SH-SY5Y (cell line): ENCODE measurements at regions not wholly inside any gene's neighbourhood (a gene's known extent, or its start where the extent isn't known, plus 50 kb on each side); places are given as distances from the start of the nearest gene placed in this dataset.

Experiments used
- GATA2 ChIP-seq: IDR thresholded peaks from 2 replicates; pipeline ENCODE4 v1.6.1; 2011; ENCODE audit warnings: mild to moderate bottlenecking, low read depth, low read length
- GATA3 ChIP-seq: IDR thresholded peaks from 2 replicates; pipeline ENCODE4 v1.6.1; 2011; ENCODE audit warnings: low read depth, mild to moderate bottlenecking, low read length, moderate library complexity

DNA sequence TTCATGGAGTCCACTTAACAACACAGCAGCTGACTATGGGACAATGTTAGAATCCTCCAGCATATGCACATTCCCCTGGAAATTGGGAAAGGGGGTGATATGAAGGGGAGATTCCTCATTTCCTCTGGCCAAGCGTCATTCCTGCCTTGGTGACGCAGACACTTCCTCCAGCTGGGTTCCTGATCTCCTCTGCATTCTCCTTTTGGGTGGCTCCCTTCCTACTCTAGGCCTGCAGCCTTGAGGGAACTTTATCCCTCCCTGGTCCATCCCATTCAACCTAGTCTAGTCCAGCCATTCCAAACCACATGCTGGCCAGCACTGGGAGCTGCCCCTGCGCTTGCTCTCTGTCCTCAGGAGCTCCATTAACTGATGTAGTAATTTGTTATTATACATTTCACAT, 216.8 kb downstream of the VAPA start:
- TF ChIP-seq GATA3 (no peak), GATA2 (no peak)
